Fibroblast of lung (primary cell): ENCODE measurements at regions not wholly inside any gene's neighbourhood (a gene's known extent, or its start where the extent isn't known, plus 50 kb on each side); places are given as distances from the start of the nearest gene placed in this dataset.

Experiments
- CTCF ChIP-seq, 2 donors: IDR thresholded peaks in 1 of 2; conservative IDR thresholded peaks in 1 of 2; 1 replicate in 1 of 2; 2 replicates in 1 of 2; pipeline ENCODE4 v1.5.1; 2011 to 2012; ENCODE audit warnings: low read length in 2 of 2, control low read depth in 1 of 2, inconsistent platforms in 1 of 2, low read depth in 1 of 2, mild to moderate bottlenecking in 1 of 2
- EZH2 ChIP-seq: IDR thresholded peaks from 2 replicates; pipeline ENCODE4 v1.5.1; 2012; ENCODE audit warnings: low read length, control low read depth, mild to moderate bottlenecking; ENCODE audit errors: missing control alignments

- TF ChIP-seq CTCF (conservative IDR thresholded peaks at IDR 0.05 in 1 of 2, IDR thresholded peaks at IDR 0.05 in 1 of 2; ENCODE audit: low read depth in 1 of 2, low read length in 2 of 2) (no peak), EZH2 (no peak)
Measured at GRCh38 chr6:105862936-105863607, 223.1 kb upstream of the PRDM1 start.
